ENCODE measurements at regions not wholly inside any gene's neighbourhood (a gene's known extent, or its start where the extent isn't known, plus 50 kb on each side); places are given as distances from the start of the nearest gene placed in this dataset.

DNA sequence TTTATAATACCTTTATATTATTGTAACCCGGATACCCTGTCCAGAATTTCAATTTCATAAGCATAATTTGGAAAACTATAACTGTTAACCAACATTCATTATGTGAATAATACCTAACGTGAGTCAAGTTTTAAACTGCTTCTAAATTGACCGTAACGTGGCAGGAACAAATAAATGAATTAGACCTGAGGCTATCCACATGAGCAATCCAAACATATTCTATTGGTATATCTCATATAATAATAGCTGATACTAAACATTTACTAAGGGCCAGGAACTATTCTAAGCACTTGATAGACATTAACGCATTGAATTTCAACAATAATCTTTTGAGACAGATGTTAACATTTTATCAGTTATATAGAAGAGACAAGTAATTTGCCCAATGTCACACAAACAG, 276.4 kb downstream of the MEF2C start:
- POLR2A ChIA-PET = no interaction called here
- H4K20me1 ChIP-seq (ENCODE audit: insufficient read depth, low read length) = no peaks in the 10 kb centered on the region
- FAIRE-seq = no peak
- intact Hi-C loops (cut with micrococcal nuclease; ENCODE audit: unreplicated experiment) = no loop called here
- H3K4me2 ChIP-seq (ENCODE audit: low read depth, low read length) = no peak overlapping the region
- no peak for ATAC-seq
- no peaks in the 10 kb centered on the region for H3K36me3 ChIP-seq (replicated peaks in 1 of 2; ENCODE audit: control insufficient read depth in 1 of 2, insufficient read depth in 2 of 2, low read length in 2 of 2)
- in situ Hi-C loops (cut with HindIII; ENCODE audit: extremely low pct_ligation_motif_present, low pct_unique_long_range_greater_than_20kb) = no loop called here
- WGBS (ENCODE audit: low lambda C conversion rate) = 23% methylated on average over 5 of the region's 5 CpGs
- H3K27ac ChIP-seq (ENCODE audit: extremely low read length, insufficient read depth, low read length) = no peak overlapping the region
- no peak overlapping the region for H3K9ac ChIP-seq (ENCODE audit: insufficient read depth, low read depth, low read length)
- H3K9me3 ChIP-seq (ENCODE audit: low read length) = no peaks in the 10 kb centered on the region
- no peak for DNase-seq (ENCODE audit: low spot score)
- no peaks in the 10 kb centered on the region for H3K4me1 ChIP-seq (ENCODE audit: insufficient read depth, low read length)
- BruUV-seq (replicated peaks) = no TSS peak
- H3K27me3 ChIP-seq (ENCODE audit: control insufficient read depth in 1 of 2, insufficient read depth in 2 of 2, low read length in 2 of 2) = no peaks in the 10 kb centered on the region; a peak in 1 of 5 replicates
- CTCF ChIA-PET (ENCODE audit: low intra/inter-chr PET ratio, low total read pairs) = no interaction called here
- TF ChIP-seq MEIS1 (CRISPR knock-in tag; IDR thresholded peaks at IDR 0.05; ENCODE audit: borderline replicate concordance) (no peak), HDAC6 (IDR thresholded peaks at IDR 0.05; ENCODE audit: low read depth, low read length) (no peak), STAT6 (CRISPR knock-in tag; IDR thresholded peaks at IDR 0.05; ENCODE audit: borderline replicate concordance) (no peak), DMTF1 (CRISPR knock-in tag; IDR thresholded peaks at IDR 0.05) (no peak), REPIN1 (CRISPR knock-in tag; IDR thresholded peaks at IDR 0.05; ENCODE audit: borderline replicate concordance, low read depth) (no peak), ZKSCAN8 (CRISPR knock-in tag; IDR thresholded peaks at IDR 0.05; ENCODE audit: borderline replicate concordance) (no peak), CENPT (CRISPR knock-in tag; IDR thresholded peaks at IDR 0.05; ENCODE audit: low read depth) (no peak), ZNF343 (CRISPR knock-in tag; IDR thresholded peaks at IDR 0.05) (no peak), ZKSCAN1 (IDR thresholded peaks at IDR 0.05; ENCODE audit: low read length) (no peak), ONECUT2 (CRISPR knock-in tag; IDR thresholded peaks at IDR 0.05) (no peak), MTA1 (CRISPR knock-in tag; IDR thresholded peaks at IDR 0.05; ENCODE audit: borderline replicate concordance) (no peak), HINFP (CRISPR knock-in tag; IDR thresholded peaks at IDR 0.05; ENCODE audit: low read depth) (no peak), REL (CRISPR knock-in tag; conservative IDR thresholded peaks at IDR 0.05) (no peak)
- TF ChIP-seq, protein P1, sequence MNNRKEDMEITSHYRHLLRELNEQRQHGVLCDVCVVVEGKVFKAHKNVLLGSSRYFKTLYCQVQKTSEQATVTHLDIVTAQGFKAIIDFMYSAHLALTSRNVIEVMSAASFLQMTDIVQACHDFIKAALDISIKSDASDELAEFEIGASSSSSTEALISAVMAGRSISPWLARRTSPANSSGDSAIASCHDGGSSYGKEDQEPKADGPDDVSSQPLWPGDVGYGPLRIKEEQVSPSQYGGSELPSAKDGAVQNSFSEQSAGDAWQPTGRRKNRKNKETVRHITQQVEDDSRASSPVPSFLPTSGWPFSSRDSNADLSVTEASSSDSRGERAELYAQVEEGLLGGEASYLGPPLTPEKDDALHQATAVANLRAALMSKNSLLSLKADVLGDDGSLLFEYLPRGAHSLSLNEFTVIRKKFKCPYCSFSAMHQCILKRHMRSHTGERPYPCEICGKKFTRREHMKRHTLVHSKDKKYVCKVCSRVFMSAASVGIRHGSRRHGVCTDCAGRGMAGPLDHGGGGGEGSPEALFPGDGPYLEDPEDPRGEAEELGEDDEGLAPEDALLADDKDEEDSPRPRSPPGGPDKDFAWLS (CRISPR knock-in tag; IDR thresholded peaks at IDR 0.05; ENCODE audit: borderline replicate concordance) = no peak
- TF ChIP-seq, protein P2, sequence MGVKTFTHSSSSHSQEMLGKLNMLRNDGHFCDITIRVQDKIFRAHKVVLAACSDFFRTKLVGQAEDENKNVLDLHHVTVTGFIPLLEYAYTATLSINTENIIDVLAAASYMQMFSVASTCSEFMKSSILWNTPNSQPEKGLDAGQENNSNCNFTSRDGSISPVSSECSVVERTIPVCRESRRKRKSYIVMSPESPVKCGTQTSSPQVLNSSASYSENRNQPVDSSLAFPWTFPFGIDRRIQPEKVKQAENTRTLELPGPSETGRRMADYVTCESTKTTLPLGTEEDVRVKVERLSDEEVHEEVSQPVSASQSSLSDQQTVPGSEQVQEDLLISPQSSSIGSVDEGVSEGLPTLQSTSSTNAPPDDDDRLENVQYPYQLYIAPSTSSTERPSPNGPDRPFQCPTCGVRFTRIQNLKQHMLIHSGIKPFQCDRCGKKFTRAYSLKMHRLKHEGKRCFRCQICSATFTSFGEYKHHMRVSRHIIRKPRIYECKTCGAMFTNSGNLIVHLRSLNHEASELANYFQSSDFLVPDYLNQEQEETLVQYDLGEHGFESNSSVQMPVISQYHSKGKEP (CRISPR knock-in tag; IDR thresholded peaks at IDR 0.05) = no peak
- no peak overlapping the region for H3K4me3 ChIP-seq (replicated peaks in 1 of 3; ENCODE audit: insufficient read depth in 1 of 3, low read depth in 2 of 3, low read length in 3 of 3)
- H3K79me2 ChIP-seq (ENCODE audit: insufficient read depth, low read length) = no peaks in the 10 kb centered on the region
- H2AFZ ChIP-seq (ENCODE audit: low read length) = no peak overlapping the region
